Activated CD4-positive, CD25-positive, alpha-beta regulatory T cell (primary cell): ENCODE measurements at regions not wholly inside any gene's neighbourhood (a gene's known extent, or its start where the extent isn't known, plus 50 kb on each side); places are given as distances from the start of the nearest gene placed in this dataset.
"Not testable (repeated sequence)": the region's sequence is repeated elsewhere in the genome, so short reads cannot be mapped to it uniquely, and the experiment has no call there.

Source experiments
- DNase-seq, 4 experiments: peaks; one replicate each; lab custom pipeline; 2025; lab: John Stamatoyannopoulos, UW

GRCh38 chr18:8991155-8991554 is 111.3 kb upstream of the NDUFV2 start:
- DNase-seq: no peak

- DNase-seq: not testable (repeated sequence)
Observed at GRCh38 chr18:8992500-8992899, 110.0 kb upstream of the NDUFV2 start.

- DNase-seq: no peak
Observed at GRCh38 chr18:8994603-8995002, 107.9 kb upstream of the NDUFV2 start.

- DNase-seq: no peak
Observed at GRCh38 chr18:8995096-8995495, 107.4 kb upstream of the NDUFV2 start.

- no peak for DNase-seq
Observed at GRCh38 chr18:8996771-8997432, 105.6 kb upstream of the NDUFV2 start.

GRCh38 chr18:8997634-8998033 is 104.9 kb upstream of the NDUFV2 start:
- no peak for DNase-seq

- no peak for DNase-seq
Observed at GRCh38 chr18:8998481-8999217, 103.8 kb upstream of the NDUFV2 start.

- no peak for DNase-seq
Observed at GRCh38 chr18:8999872-9000271, 102.6 kb upstream of the NDUFV2 start.

GRCh38 chr18:9000733-9001132 is 101.8 kb upstream of the NDUFV2 start:
- DNase-seq: no peak

GRCh38 chr18:9001209-9001608 is 101.3 kb upstream of the NDUFV2 start:
- no peak for DNase-seq

GRCh38 chr18:9003406-9004100 is 98.9 kb upstream of the NDUFV2 start:
- DNase-seq: no peak

GRCh38 chr18:9004308-9004707 is 98.2 kb upstream of the NDUFV2 start:
- not testable (repeated sequence) for DNase-seq

- DNase-seq: not testable (repeated sequence)
Observed at GRCh38 chr18:9007700-9008099, 94.8 kb upstream of the NDUFV2 start.

GRCh38 chr18:9008200-9008708 is 94.2 kb upstream of the NDUFV2 start:
- DNase-seq: no peak

GRCh38 chr18:9008709-9009635 is 93.5 kb upstream of the NDUFV2 start:
- no peak for DNase-seq

- DNase-seq: no peak
Observed at GRCh38 chr18:9009703-9010488, 92.6 kb upstream of the NDUFV2 start.

GRCh38 chr18:9011431-9011830 is 91.1 kb upstream of the NDUFV2 start:
- DNase-seq: no peak

GRCh38 chr18:9013926-9014373 is 88.5 kb upstream of the NDUFV2 start:
- DNase-seq: no peak

- no peak for DNase-seq
Observed at GRCh38 chr18:9015689-9016088, 86.8 kb upstream of the NDUFV2 start.

- no peak for DNase-seq
Observed at GRCh38 chr18:9016633-9017166, 85.8 kb upstream of the NDUFV2 start.
